SH-SY5Y (cell line): ENCODE measurements at regions not wholly inside any gene's neighbourhood (a gene's known extent, or its start where the extent isn't known, plus 50 kb on each side); places are given as distances from the start of the nearest gene placed in this dataset.

ENCODE experiments used
- GATA2 ChIP-seq: IDR thresholded peaks from 2 replicates; pipeline ENCODE4 v1.6.1; 2011; ENCODE audit warnings: mild to moderate bottlenecking, low read depth, low read length
- GATA3 ChIP-seq: IDR thresholded peaks from 2 replicates; pipeline ENCODE4 v1.6.1; 2011; ENCODE audit warnings: low read depth, mild to moderate bottlenecking, low read length, moderate library complexity

GRCh38 chr14:85987292-85987691, 457.3 kb downstream of the FLRT2 start:
- TF ChIP-seq GATA2 (no peak), GATA3 (no peak)
